ENCODE measurements at regions not wholly inside any gene's neighbourhood (a gene's known extent, or its start where the extent isn't known, plus 50 kb on each side); places are given as distances from the start of the nearest gene placed in this dataset.

DNA sequence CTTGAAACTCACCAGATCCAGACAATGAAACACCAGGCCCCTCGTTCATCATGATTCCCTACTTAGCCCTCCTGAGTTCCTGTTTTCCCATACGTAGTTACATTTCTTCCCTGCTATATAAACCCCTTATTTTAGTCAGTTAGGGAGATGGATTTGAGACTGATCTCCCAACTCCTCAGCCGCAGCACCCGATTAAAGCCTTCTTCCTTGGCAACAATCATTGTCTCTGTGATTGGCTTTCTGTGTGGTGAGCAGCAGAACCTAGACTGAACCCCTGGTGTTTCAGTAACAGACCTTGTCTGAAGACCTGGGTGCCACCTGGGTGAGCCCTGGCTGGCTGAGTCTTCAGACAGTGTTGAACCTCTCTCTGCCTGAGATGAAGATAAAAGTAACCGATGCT, 118.0 kb downstream of the OAT start:
- H3K4me3 Mint-ChIP-seq, result peak overlapping the region in 1 of 4 donors; percentile 7
- H3K27me3 Mint-ChIP-seq, result peaks cover 2% of the 10 kb centered on the region
- H3K9me3 Mint-ChIP-seq, result peaks cover 4 to 10% (median 8%) of the 10 kb centered on the region in 3 donors
- peak overlapping the region in 1 of 3 donors; percentile 10 for H3K27ac Mint-ChIP-seq
- H3K4me1 Mint-ChIP-seq, result no peaks in the 10 kb centered on the region
- H3K36me3 Mint-ChIP-seq, result no peaks in the 10 kb centered on the region

DNA sequence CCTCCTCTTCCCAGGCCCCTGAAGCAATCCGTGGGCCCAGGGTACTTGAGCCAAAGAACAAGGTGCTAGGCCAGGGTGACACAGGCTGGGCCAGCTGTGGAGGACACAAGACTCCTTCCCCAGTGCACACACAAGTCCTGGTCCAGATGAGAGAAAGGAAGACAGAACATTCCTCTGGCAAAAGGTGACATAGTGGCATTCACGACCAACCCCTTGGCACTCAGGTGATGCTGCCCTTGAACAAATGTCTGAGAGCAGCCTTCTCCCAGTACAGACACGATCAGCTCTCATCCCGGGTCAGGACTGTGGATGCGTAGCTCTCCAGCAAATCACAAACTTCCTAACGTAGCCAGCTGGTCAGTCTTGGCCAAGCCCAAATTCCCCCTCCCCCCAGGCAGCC, 118.5 kb downstream of the OAT start:
- H3K27me3 Mint-ChIP-seq, result peaks cover 2% of the 10 kb centered on the region
- peaks cover 4 to 10% (median 8%) of the 10 kb centered on the region in 3 donors for H3K9me3 Mint-ChIP-seq
- no peaks in the 10 kb centered on the region for H3K36me3 Mint-ChIP-seq
- no peaks in the 10 kb centered on the region for H3K4me1 Mint-ChIP-seq
- H3K27ac Mint-ChIP-seq, result no peak overlapping the region
- H3K4me3 Mint-ChIP-seq, result no peak overlapping the region

DNA sequence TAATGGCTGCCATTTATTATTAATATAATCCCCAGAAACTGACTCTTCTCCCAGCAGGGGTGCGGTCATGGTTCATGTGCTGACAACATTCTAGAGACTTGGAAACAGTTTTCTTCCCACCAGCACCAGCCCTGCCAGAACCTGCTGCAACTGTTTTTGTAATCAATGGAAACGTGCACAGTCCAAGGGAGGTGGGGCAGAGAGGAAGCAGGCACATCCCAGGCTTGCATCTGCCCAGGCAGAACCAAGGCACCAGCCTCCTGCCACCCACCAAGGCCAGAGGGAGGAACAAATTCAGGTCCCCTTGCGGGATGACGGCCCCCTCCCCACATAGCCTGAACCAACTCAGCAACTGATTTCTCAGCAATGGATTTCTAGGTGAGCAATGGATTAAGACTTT, 119.0 kb downstream of the OAT start:
- Mint-ChIP-seq H3K27ac (no peak overlapping the region), H3K36me3 (no peaks in the 10 kb centered on the region), H3K4me3 (no peak overlapping the region), H3K4me1 (no peaks in the 10 kb centered on the region), H3K9me3 (peaks cover 4 to 10% (median 8%) of the 10 kb centered on the region in 3 donors), H3K27me3 (peaks cover 2% of the 10 kb centered on the region)

DNA sequence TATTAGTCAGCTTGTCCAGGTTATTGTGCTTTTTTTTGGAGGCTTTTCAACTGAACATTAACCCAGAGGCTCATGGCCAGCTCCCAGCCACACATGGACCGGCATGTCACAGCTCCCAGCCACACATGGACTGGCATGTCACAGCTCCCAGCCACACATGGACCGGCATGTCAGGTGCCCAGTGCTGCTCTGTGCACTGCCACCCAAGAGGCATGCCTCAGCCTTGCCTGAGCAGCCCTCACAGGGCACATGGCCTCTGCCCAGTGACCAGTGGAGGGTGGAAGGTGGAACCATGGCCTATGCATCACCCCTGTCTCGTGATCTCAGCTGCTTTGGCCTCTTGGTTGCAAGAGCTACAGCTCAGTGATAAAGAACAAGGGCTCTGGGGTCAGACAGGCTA, 119.8 kb downstream of the OAT start:
- Mint-ChIP-seq H3K4me1 (no peaks in the 10 kb centered on the region), H3K9me3 (peaks cover 4 to 10% (median 8%) of the 10 kb centered on the region in 3 donors), H3K27ac (no peak overlapping the region), H3K27me3 (peaks cover 2% of the 10 kb centered on the region), H3K4me3 (no peak overlapping the region), H3K36me3 (no peaks in the 10 kb centered on the region)

DNA sequence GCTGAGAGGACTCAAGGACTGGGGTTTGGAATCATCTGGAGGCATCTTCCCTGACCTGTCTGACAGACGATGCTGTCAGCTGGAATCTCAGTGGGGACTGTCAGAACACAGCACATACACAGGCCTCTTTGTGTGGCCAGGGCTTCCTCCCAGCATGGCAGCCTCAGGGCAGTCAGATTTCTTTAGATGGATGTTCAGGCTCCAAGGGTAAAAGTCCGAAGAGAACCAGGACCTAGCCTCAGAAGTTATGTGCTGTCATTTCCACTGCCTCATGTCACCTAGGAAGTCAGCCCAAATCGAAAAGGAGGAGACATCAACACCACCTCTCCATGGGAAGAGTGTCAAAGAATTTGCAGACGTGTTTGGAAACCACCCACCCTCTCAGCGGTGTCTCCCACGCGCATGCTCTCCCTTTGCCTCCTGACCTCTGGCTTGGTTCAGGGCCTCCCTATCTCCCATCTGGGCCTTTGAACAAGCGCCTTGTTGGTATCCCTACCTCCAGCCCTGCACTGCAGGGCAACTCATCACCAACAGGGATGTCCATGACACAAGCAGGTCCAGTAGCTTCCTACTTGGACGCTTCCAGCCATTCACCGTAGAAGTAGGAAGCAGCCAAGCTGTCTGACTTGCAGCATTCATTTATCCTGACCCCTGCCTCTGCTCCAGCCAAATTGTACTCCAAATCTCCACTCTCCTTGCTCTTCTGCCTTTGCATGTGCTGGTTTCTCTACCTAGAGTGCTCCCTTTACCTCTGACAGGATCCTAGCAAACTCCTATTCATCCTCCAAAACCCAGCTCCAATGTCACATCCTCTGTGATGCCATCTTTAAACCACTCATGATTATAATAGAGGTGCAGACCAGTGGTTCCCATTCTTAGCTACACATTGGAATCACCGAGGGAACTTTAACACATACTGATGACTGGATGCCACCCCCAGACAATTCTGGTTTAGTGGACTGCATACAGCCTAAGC, 121.6 kb downstream of the OAT start:
- Mint-ChIP-seq H3K36me3 (no peaks in the 10 kb centered on the region), H3K27me3 (peaks cover 2% of the 10 kb centered on the region), H3K4me1 (no peaks in the 10 kb centered on the region), H3K4me3 (no peak overlapping the region), H3K27ac (no peak overlapping the region), H3K9me3 (peaks cover 4 to 10% (median 8%) of the 10 kb centered on the region in 3 donors)

DNA sequence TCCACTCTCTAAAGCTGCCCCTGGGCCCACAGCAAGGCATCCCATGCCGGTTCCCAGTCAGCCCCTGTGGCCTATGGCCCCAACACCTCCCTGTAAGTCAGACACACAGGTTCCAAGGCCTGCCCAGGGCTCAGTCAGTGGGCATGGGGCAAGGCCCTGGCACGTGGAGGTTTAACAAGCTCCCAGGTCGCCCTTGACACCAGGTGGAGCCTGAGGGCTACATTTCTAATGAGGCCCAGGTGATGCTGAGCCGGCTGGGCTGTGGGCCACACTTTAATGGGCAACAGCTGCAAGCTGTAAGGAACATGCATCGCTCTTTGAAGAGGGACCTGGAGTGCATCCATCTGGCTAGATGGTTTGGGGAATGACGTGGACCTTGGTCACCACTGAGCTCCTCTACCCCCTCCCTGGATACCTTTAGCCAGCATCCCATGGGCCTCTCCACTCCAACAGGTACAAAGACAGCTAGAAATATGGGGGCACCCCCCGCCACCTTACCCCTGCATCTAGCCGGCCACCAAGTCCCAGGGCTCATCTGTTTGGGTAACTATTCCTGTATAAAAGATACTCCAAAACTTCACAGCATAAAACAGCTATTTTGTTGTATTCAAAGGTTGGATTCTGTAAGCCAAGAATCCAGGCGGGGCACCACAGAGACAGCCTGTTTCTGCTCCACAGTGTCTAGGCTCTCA, 122.5 kb downstream of the OAT start:
- Mint-ChIP-seq H3K36me3 (no peaks in the 10 kb centered on the region), H3K27ac (no peak overlapping the region), H3K4me1 (no peaks in the 10 kb centered on the region), H3K9me3 (peaks cover 4 to 10% (median 8%) of the 10 kb centered on the region in 3 donors), H3K4me3 (no peak overlapping the region), H3K27me3 (peaks cover 2% of the 10 kb centered on the region)

DNA sequence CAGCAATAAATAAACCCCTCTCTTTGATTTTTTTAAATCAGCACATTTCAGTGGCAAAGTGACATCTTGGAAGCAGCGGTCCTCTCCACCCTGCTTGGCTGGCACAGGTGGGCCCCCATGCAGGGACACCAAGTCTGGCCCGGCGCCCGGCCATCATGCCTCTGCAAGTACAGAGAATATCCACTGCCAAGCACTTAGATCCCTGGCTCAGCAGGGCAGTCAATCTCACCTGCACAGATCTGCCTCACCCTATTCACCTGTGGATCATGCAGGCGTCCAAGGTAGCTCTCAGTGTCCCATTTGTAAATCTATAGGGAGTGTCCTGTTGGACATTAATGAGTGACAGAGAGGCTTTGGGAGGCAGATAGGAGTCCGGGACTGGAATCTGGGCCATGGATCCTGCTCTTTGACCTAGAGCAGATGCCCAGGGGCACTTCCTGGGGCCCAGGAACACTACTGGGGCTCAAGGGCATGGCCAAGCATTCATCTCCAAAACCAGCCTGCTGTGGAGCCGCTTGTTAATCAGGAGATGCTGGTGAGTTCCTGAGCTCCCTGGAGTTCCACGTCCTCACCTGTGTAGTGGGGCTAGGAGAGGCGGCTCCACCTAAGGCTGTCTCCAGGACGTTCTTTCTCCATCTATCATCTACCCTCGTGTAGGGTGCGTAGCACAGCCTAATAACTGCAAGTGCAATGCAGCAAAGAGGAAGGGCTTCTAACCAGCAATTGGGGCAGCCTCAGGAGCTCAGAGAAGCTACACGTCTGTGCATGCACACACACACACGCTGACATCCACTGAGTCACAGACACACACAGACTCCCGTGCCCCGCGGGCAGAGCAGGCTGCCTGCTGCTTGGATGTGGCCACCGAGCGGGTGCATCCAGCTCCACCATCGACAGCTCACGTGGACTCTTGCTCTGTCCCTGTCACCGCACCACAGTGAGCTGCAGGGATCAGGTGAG, 123.6 kb downstream of the OAT start:
- H3K4me3 Mint-ChIP-seq, result no peak overlapping the region
- peaks cover 2% of the 10 kb centered on the region for H3K27me3 Mint-ChIP-seq

DNA sequence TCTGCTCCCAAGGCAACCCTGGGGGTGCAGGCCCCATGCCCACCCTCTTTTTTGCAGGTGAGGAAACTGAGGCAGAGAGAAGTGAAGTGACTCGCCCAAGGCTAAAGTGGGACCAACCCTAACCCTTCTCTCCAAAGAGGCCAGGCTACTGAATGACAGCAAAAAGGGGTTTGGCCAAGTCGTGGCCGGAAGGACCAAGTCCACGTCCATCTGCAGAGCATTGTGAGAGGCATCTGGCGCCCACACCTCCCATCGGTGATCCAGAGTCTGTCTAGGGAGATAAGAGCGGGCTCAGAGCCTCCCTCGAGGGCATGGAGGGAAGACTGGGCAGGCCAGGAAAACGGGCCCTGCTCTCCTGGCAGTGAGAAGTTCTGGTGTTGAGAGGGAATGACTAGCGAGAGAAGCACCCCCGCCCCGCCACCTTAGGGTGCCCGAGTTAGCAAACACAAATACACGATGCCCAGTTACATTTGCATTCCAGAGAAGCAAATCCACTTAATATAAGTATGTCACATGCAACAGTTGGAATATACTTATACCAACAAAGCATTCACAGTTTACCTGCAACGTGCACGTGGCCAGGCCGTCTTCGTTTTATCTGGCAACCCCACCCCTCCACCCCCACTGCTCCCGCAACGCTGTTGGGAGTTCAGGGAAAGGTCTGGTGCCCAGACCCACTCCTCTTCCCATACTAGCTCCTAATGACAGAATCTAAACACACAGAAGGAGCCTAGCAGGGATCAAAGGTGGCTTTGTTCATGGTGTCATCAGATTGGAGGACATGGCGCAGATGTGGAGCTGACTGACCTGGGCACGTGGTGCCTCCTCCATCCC, 124.9 kb downstream of the OAT start:
- Mint-ChIP-seq H3K36me3 (no peaks in the 10 kb centered on the region), H3K4me3 (no peak overlapping the region), H3K27ac (no peak overlapping the region), H3K9me3 (no peaks in the 10 kb centered on the region), H3K4me1 (peaks cover 0 to 2% (median 0%) of the 10 kb centered on the region in 3 donors), H3K27me3 (peaks cover 2% of the 10 kb centered on the region)

More for the DNA sequence above, 123.6 kb downstream of the OAT start:
- Mint-ChIP-seq H3K36me3 (no peaks in the 10 kb centered on the region), H3K9me3 (peaks cover 0 to under 1% (median 0%) of the 10 kb centered on the region in 3 donors), H3K27ac (no peak overlapping the region), H3K4me1 (no peaks in the 10 kb centered on the region)

DNA sequence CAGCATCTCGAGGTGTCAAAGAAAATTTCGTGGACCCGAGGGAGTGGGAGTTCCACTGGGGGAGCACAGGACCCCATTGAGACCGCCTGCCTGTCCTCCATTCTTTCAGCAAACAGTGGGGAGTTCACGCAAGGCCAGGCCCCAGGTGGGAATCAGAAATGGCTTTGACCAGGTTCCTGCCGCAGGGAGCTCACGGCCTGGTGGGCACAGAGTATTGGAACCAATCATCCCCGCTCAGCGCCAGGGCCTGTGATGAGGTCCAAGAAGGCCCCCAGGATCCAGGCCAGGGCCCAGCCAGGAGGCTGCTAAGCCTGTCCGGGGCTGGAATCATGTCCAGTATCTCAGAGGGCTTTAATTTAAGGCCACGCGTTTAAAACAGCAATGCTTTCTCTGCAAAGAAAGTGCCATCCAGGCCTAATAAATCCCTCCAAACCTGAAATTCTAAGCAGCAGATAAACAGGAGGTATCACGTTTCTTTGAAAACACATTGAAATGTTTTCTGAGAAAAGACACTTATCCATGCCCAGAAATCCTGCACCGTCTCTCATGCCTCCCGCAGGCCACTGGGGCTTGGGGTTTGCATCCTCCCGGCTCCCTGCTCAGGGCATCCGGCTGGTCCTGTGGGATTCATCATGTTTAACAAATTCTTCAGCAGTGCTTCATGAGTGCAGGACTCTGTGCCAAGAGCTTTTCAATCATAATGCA, 125.7 kb downstream of the OAT start:
- Mint-ChIP-seq H3K27ac (no peak overlapping the region), H3K27me3 (no peaks in the 10 kb centered on the region), H3K9me3 (no peaks in the 10 kb centered on the region), H3K36me3 (no peaks in the 10 kb centered on the region), H3K4me1 (peaks cover 0 to 2% (median 0%) of the 10 kb centered on the region in 3 donors), H3K4me3 (no peak overlapping the region)

DNA sequence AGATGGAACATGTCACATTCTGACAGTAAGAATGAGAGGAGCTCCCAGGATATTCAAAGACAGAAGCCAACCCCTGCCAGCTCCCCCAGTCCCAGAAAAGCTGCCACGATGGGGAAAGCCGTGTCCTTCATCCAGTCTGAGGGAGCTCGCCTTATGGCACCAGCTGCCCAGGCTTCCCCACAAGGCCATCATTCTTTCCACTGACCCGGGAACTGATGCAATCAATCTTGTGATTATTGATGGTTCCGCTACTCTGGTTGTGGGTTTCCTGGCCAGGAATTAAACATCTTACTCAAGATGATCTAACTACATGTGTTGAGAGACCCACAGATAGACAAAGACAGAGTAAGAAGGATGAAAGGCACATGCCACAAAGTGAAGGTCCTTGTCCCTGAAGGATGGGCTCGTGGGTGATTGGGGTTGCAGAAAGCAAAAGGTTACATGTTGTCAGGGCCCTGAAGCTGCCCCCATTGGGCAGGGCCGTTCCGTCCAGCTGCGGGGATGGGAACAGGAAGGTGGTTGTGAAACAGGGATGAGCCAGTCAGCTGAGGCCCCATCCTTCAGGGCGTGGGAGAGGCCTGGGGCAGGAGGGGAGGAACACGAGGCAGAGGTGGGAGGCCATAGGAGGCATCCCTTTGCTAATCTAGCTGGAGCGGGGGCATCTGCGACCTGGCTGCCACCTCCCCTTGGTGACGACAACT, 127.6 kb downstream of the OAT start:
- no peaks in the 10 kb centered on the region for H3K36me3 Mint-ChIP-seq
- H3K27me3 Mint-ChIP-seq, result no peaks in the 10 kb centered on the region
- peaks cover under 1 to 2% (median 2%) of the 10 kb centered on the region in 3 donors for H3K4me1 Mint-ChIP-seq
- H3K4me3 Mint-ChIP-seq, result no peak overlapping the region
- H3K27ac Mint-ChIP-seq, result no peak overlapping the region
- H3K9me3 Mint-ChIP-seq, result no peaks in the 10 kb centered on the region

DNA sequence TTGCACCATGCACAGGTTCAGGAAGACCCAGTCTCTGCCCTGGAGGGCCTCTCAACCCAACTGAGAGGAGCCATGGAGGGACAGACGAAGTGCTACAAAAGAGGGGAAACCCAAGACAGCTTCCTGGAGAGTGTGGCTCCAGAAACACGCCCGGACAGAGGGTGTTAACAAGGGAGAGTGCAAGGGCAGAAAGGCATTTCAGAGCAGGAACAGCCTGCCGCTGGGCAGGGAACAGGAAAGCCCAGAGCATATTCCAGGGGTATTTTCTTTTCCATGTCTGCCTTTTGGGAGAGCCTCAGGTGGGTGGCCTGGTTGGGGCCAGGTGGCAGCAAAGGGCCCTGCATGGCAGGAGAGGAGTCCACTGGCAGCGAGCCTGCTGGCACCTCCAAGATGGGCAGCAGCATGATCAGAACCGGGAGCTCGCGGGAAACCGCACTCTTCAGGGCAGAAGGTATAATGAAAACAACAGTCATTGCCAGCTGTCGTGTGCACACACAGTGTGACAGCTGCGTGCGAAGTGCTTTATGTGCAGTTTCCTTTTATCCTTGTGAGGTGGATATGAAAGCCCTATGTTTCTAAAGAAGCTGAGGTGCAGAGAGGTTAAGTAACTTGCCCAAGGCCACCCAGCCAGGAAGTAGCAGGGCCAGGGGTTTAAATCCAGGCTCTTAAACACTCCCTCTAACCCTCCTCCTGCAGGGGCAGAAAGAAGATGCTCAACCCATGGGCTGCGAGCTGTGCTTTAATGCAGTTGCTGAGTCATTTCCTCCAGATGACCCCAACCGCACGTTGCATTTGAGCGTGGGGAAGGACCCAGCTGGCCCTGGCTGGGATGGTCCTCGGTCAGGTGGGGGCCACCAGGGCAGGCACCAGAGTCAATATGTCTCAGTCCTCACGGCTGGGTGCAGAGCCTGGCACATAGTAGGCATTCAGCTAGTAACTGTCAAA, 128.6 kb downstream of the OAT start:
- peaks cover 9 to 10% (median 9%) of the 10 kb centered on the region in 3 donors for H3K4me1 Mint-ChIP-seq
- H3K9me3 Mint-ChIP-seq, result no peaks in the 10 kb centered on the region
- H3K27me3 Mint-ChIP-seq, result no peaks in the 10 kb centered on the region
- peak overlapping the region in 1 of 4 donors; percentile 41 for H3K4me3 Mint-ChIP-seq
- H3K36me3 Mint-ChIP-seq, result peaks cover 3% of the 10 kb centered on the region
- H3K27ac Mint-ChIP-seq, result no peak overlapping the region
